Endothelial cell of umbilical vein (primary cell): ENCODE measurements at regions not wholly inside any gene's neighbourhood (a gene's known extent, or its start where the extent isn't known, plus 50 kb on each side); places are given as distances from the start of the nearest gene placed in this dataset.
A peak's percentile ranks its signal among the peaks of the same experiment; 100 is the strongest.

ENCODE experiments used
- BruUV-seq: library from RNA; stranded (reverse); fragments of 400-500 nt; replicated peaks from 2 replicates; lab custom pipeline; 2021; lab: Mats Ljungman, UMichigan
- CTCF ChIA-PET: fragments of 300-600, 350-600 bp; sonication (Branson Sonifier 250); formaldehyde crosslinking; loops from one replicate; lab custom pipeline; 2021; ENCODE audit warnings: antibody characterized with exemption, inconsistent platforms; lab: Charles Lee
- POLR2A ChIA-PET: fragments of 300-600, 350-600 bp; sonication (Branson Sonifier 250); formaldehyde crosslinking; loops from one replicate; lab custom pipeline; 2021; ENCODE audit warnings: antibody characterized with exemption, inconsistent platforms; lab: Charles Lee
- DNase-seq: peaks from one replicate; pipeline ENCODE4 v3.0.0-alpha.2; 2011; ENCODE audit warnings: low read depth, low spot score
- FAIRE-seq: peaks from 2 replicates; lab custom pipeline; 2011; peaks lifted over from hg19 to GRCh38; lab: Jason Lieb, UNC
- H2AFZ ChIP-seq: 2 replicates; pipeline ENCODE4 v1.6.0; 2012; ENCODE audit warnings: low read depth, low read length, control low read depth, inconsistent platforms
- H3K27ac ChIP-seq: 2 replicates; pipeline ENCODE4 v1.5.1; 2011; ENCODE audit warnings: low read depth, mild to moderate bottlenecking, control low read depth, low read length, moderate library complexity; ENCODE audit not compliant: insufficient read depth
- H3K27me3 ChIP-seq, 2 experiments: 2 replicates each; pipeline versions ENCODE4 v1.6.0 to v1.6.1; 2011; ENCODE audit warnings: low read length in 2 of 2, mixed read lengths in 1 of 2; ENCODE audit not compliant: control insufficient read depth in 2 of 2, insufficient read depth in 2 of 2
- H3K36me3 ChIP-seq, 2 experiments: 2 replicates in 1 of 2; 3 replicates in 1 of 2; pipeline ENCODE4 v1.5.1; 2011; ENCODE audit warnings: low read length in 2 of 2, mild to moderate bottlenecking in 1 of 2, moderate library complexity in 1 of 2; ENCODE audit not compliant: control insufficient read depth in 2 of 2, insufficient read depth in 2 of 2; ENCODE audit errors: extremely low read depth in 1 of 2
- H3K4me1 ChIP-seq: 3 replicates; pipeline ENCODE4 v1.5.1; 2011; ENCODE audit warnings: mild to moderate bottlenecking, low read length; ENCODE audit not compliant: control insufficient read depth, insufficient read depth; ENCODE audit errors: extremely low read depth
- H3K4me2 ChIP-seq: 2 replicates; pipeline ENCODE4 v1.6.1; 2011; ENCODE audit warnings: low read length, control low read depth, mixed read lengths; ENCODE audit not compliant: insufficient read depth
- H3K4me3 ChIP-seq, 3 experiments: fragments of 200-600 bp in 1 of 3; sonication (generic), shearing (Covaris generic) in 1 of 3; replicated peaks in 1 of 3; 2 replicates each; pipeline ENCODE4 v1.5.1; 2011 to 2016; ENCODE audit warnings: control low read depth in 3 of 3, low read length in 3 of 3, mild to moderate bottlenecking in 2 of 3, inconsistent platforms in 1 of 3, low read depth in 1 of 3, moderate library complexity in 1 of 3; ENCODE audit not compliant: insufficient read depth in 1 of 3
- H3K79me2 ChIP-seq: 2 replicates; pipeline ENCODE4 v1.6.0; 2012; ENCODE audit warnings: low read length, inconsistent platforms; ENCODE audit not compliant: control insufficient read depth, insufficient read depth
- H3K9ac ChIP-seq: replicated peaks from 2 replicates; pipeline ENCODE3; 2011; ENCODE audit warnings: low read length, control low read depth; ENCODE audit not compliant: insufficient read depth; ENCODE audit errors: extremely low read depth
- H3K9me1 ChIP-seq: replicated peaks from 3 replicates; pipeline ENCODE4 v1.6.0; 2011; ENCODE audit warnings: mild to moderate bottlenecking, low read length; ENCODE audit not compliant: control insufficient read depth, insufficient read depth; ENCODE audit errors: extremely low read depth
- H3K9me3 ChIP-seq: replicated peaks from 2 replicates; pipeline ENCODE4 v1.5.1; 2012; ENCODE audit warnings: low read length, inconsistent platforms; ENCODE audit not compliant: control insufficient read depth, insufficient read depth
- H4K20me1 ChIP-seq: replicated peaks from 2 replicates; pipeline ENCODE3; 2011; ENCODE audit warnings: mild to moderate bottlenecking, low read length; ENCODE audit not compliant: control insufficient read depth, insufficient read depth; ENCODE audit errors: extremely low read depth
- EZH2 ChIP-seq: IDR thresholded peaks from 2 replicates; pipeline ENCODE4 v1.6.1; 2012; ENCODE audit warnings: borderline replicate concordance, low read depth, mild to moderate bottlenecking, moderate library complexity, low read length, inconsistent platforms; ENCODE audit not compliant: severe bottlenecking
- GATA2 ChIP-seq: IDR thresholded peaks from 2 replicates; pipeline ENCODE4 v1.7.0; 2011; ENCODE audit warnings: low read depth, mild to moderate bottlenecking, moderate library complexity, mixed read lengths, low read length; ENCODE audit not compliant: insufficient read length, insufficient read depth
- JUN ChIP-seq: IDR thresholded peaks from 2 replicates; pipeline ENCODE4 v1.6.1; 2011; ENCODE audit warnings: borderline replicate concordance, low read depth; ENCODE audit not compliant: insufficient read length, insufficient read depth
- POLR2AphosphoS5 ChIP-seq: IDR thresholded peaks from 2 replicates; pipeline ENCODE4 v1.6.1; 2012; ENCODE audit warnings: low read depth, mild to moderate bottlenecking, control low read depth, low read length, moderate library complexity; ENCODE audit not compliant: insufficient read depth
- dilution Hi-C: fragments of 300-500 bp; cut with MboI; formaldehyde crosslinking; loops from one replicate; pipeline ENCODE4 v1.15.0; 2019; ENCODE audit warnings: low sequenced_read_pairs; ENCODE audit not compliant: extremely low pct_ligation_motif_present
- intact Hi-C: fragments of 100-400 bp; cut with micrococcal nuclease; formaldehyde crosslinking; loops from one replicate; pipeline ENCODE4 v1.10.0; 2022
- TF ChIP-seq, protein P1 (sequence below), 2 donors: IDR thresholded peaks; 1 replicate in 1 of 2; 2 replicates in 1 of 2; pipeline ENCODE4 v1.5.1; 2011; ENCODE audit warnings: low read length in 2 of 2, mild to moderate bottlenecking in 2 of 2, moderate library complexity in 2 of 2, control low read depth in 1 of 2, inconsistent platforms in 1 of 2, low read depth in 1 of 2; ENCODE audit not compliant: insufficient read depth in 1 of 2; ENCODE audit errors: extremely low read depth in 1 of 2

DNA sequence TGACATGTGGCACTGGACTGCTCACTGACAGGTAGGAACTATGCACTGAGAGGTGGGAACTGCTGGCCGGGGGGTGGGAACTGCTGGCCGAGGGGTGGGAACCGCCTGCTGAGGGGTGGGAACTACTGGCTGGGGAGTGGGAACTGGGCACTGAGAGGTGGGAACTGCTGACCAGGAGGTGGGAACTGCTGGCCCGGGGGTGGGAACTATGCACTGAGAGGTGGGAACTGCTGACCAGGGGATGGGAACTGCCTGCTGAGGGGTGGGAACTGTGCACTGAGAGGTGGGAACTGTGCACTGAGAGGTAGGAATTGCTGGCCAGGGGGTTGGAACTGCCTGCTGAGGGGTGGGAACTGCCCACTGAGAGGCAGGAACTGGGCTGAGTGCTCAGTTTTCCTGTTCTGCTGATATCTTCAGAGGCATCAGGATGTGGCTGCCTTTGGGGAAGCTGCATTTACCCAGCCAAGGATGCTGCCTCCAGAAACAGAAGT lies 90.2 kb downstream of the THBS2 start:
- no TSS peak for BruUV-seq
- FAIRE-seq = no peak
- H3K9ac ChIP-seq = no peak overlapping the region
- H3K4me1 ChIP-seq = no peaks in the 10 kb centered on the region
- H3K9me1 ChIP-seq = no peaks in the 10 kb centered on the region
- no peaks in the 10 kb centered on the region for H3K36me3 ChIP-seq
- H4K20me1 ChIP-seq = no peaks in the 10 kb centered on the region
- peak overlapping the region; percentile 37 for H3K27ac ChIP-seq
- ChIA-PET POLR2A (no interaction called here), CTCF (no interaction called here)
- TF ChIP-seq JUN (no peak), POLR2AphosphoS5 (no peak), GATA2 (peak; percentile 34), EZH2 (no peak)
- TF ChIP-seq, protein P1, sequence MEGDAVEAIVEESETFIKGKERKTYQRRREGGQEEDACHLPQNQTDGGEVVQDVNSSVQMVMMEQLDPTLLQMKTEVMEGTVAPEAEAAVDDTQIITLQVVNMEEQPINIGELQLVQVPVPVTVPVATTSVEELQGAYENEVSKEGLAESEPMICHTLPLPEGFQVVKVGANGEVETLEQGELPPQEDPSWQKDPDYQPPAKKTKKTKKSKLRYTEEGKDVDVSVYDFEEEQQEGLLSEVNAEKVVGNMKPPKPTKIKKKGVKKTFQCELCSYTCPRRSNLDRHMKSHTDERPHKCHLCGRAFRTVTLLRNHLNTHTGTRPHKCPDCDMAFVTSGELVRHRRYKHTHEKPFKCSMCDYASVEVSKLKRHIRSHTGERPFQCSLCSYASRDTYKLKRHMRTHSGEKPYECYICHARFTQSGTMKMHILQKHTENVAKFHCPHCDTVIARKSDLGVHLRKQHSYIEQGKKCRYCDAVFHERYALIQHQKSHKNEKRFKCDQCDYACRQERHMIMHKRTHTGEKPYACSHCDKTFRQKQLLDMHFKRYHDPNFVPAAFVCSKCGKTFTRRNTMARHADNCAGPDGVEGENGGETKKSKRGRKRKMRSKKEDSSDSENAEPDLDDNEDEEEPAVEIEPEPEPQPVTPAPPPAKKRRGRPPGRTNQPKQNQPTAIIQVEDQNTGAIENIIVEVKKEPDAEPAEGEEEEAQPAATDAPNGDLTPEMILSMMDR (IDR thresholded peaks at IDR 0.05; ENCODE audit: extremely low read depth in 1 of 2, insufficient read depth in 1 of 2, low read depth in 1 of 2, low read length in 2 of 2) = no peak
- no peaks in the 10 kb centered on the region for H3K79me2 ChIP-seq
- H3K9me3 ChIP-seq = no peaks in the 10 kb centered on the region
- dilution Hi-C loops (no loop called here), intact Hi-C loops (no loop called here)
- H2AFZ ChIP-seq = no peak overlapping the region
- no peak for DNase-seq
- no peak overlapping the region for H3K4me2 ChIP-seq
- no peaks in the 10 kb centered on the region for H3K27me3 ChIP-seq
- no peak overlapping the region for H3K4me3 ChIP-seq
